ENCODE measurements at regions not wholly inside any gene's neighbourhood (a gene's known extent, or its start where the extent isn't known, plus 50 kb on each side); places are given as distances from the start of the nearest gene placed in this dataset.

- Histone ChIP-seq H3F3A (ENCODE audit: insufficient read depth) (no peaks in the 10 kb centered on the region), H3K4me2 (ENCODE audit: unreplicated experiment) (no peak overlapping the region), H3K27me3 (replicated peaks; ENCODE audit: insufficient read depth) (no peaks in the 10 kb centered on the region), H3K79me2 (ENCODE audit: insufficient read depth) (no peaks in the 10 kb centered on the region), H2AFZ (peak overlapping the region; percentile 75), H3K9me2 (ENCODE audit: insufficient read depth) (no peaks in the 10 kb centered on the region), H3K9me3 (ENCODE audit: low read depth) (no peaks in the 10 kb centered on the region), H3K4me1 (ENCODE audit: insufficient read depth) (0 out of 2 replicates have a peak, but pooled peaks cover 3% of the 10 kb centered on the region), H3K4me3 (no peak overlapping the region), H4K20me1 (ENCODE audit: insufficient read depth) (no peaks in the 10 kb centered on the region), H3K36me3 (ENCODE audit: low read depth) (no peaks in the 10 kb centered on the region), H3K27ac (no peak overlapping the region), H3K9ac (no peak overlapping the region)
- no peak for TF ChIP-seq EZH2phosphoT487 (IDR thresholded peaks at IDR 0.05; ENCODE audit: insufficient read depth, low read depth)
- no peak for TF ChIP-seq EZH2 (IDR thresholded peaks at IDR 0.05; ENCODE audit: insufficient read depth, poor library complexity, severe bottlenecking)
- DNase-seq, result no peak
- in situ Hi-C loops (cut with MboI), result no loop called here
- 20 to 23% methylated on average over 3 of the region's 3 CpGs for WGBS, 2 experiments (ENCODE audit: low coverage in 1 of 2, low lambda C conversion rate in 2 of 2, missing lambda C conversion rate in 2 of 2)
Measured at GRCh38 chr6:141259091-141259490, 873.6 kb upstream of the GJE1 start.

GRCh38 chr6:141258516-141258915 is 874.2 kb upstream of the GJE1 start:
- in situ Hi-C loops (cut with MboI), result no loop called here
- Histone ChIP-seq H3K4me2 (ENCODE audit: unreplicated experiment) (no peak overlapping the region), H3F3A (ENCODE audit: insufficient read depth) (no peaks in the 10 kb centered on the region), H3K27me3 (replicated peaks; ENCODE audit: insufficient read depth) (no peaks in the 10 kb centered on the region), H3K36me3 (ENCODE audit: low read depth) (no peaks in the 10 kb centered on the region), H3K9me3 (ENCODE audit: low read depth) (no peaks in the 10 kb centered on the region), H4K20me1 (ENCODE audit: insufficient read depth) (no peaks in the 10 kb centered on the region), H3K4me3 (no peak overlapping the region), H3K9ac (no peak overlapping the region), H2AFZ (peak overlapping the region; percentile 75; the same call in 1 of the 2 replicates), H3K4me1 (ENCODE audit: insufficient read depth) (0 out of 2 replicates have a peak, but pooled peaks cover 3% of the 10 kb centered on the region), H3K79me2 (ENCODE audit: insufficient read depth) (no peaks in the 10 kb centered on the region), H3K27ac (no peak overlapping the region), H3K9me2 (ENCODE audit: insufficient read depth) (no peaks in the 10 kb centered on the region)
- DNase-seq, result no peak
- 47 to 54% methylated on average over 5 of the region's 5 CpGs for WGBS, 2 experiments (ENCODE audit: low coverage in 1 of 2, low lambda C conversion rate in 2 of 2, missing lambda C conversion rate in 2 of 2)
- TF ChIP-seq EZH2 (IDR thresholded peaks at IDR 0.05; ENCODE audit: insufficient read depth, poor library complexity, severe bottlenecking) (no peak), EZH2phosphoT487 (IDR thresholded peaks at IDR 0.05; ENCODE audit: insufficient read depth, low read depth) (no peak)

DNA sequence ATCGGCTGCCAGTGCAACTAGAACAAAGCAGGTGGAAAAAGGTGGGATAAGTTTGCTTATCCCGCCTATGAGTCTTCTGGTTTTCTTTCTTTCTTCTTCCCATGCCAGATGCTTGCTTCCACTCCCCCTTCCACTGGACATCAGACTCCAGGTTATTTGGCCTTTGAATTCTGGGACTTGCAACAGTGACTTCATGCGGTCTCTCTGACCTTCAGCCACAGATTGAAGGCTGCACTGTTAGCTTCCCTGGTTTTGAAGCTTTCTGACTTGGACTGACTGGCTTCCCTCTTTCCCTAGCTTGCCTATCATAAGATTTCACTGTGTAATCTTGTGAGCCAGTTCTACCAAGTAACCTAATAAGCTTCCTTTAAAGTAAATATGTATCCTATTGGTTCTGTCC is 878.4 kb upstream of the GJE1 start:
- H2AFZ ChIP-seq, result no peak overlapping the region
- H3K4me2 ChIP-seq (ENCODE audit: unreplicated experiment), result no peak overlapping the region
- peaks cover 7% of the 10 kb centered on the region; the same call in 1 of the 2 replicates for H3K4me1 ChIP-seq (ENCODE audit: insufficient read depth)
- no peaks in the 10 kb centered on the region; the same call in 1 of the 2 replicates for H3K9me2 ChIP-seq (ENCODE audit: insufficient read depth)
- in situ Hi-C loops (cut with MboI), result no loop called here
- H3K27ac ChIP-seq, result no peak overlapping the region
- no peak overlapping the region for H3K9ac ChIP-seq
- no peaks in the 10 kb centered on the region for H3F3A ChIP-seq (ENCODE audit: insufficient read depth)
- H3K4me3 ChIP-seq, result no peak overlapping the region
- no peak for TF ChIP-seq EZH2 (IDR thresholded peaks at IDR 0.05; ENCODE audit: insufficient read depth, poor library complexity, severe bottlenecking)
- no peak for TF ChIP-seq EZH2phosphoT487 (IDR thresholded peaks at IDR 0.05; ENCODE audit: insufficient read depth, low read depth)
- H3K27me3 ChIP-seq (replicated peaks; ENCODE audit: insufficient read depth), result no peaks in the 10 kb centered on the region
- no peaks in the 10 kb centered on the region for H4K20me1 ChIP-seq (ENCODE audit: insufficient read depth)
- no peaks in the 10 kb centered on the region for H3K36me3 ChIP-seq (ENCODE audit: low read depth)
- 94 to 98% methylated on average over 3 of the region's 3 CpGs for WGBS, 2 experiments (ENCODE audit: low coverage in 1 of 2, low lambda C conversion rate in 2 of 2, missing lambda C conversion rate in 2 of 2)
- H3K79me2 ChIP-seq (ENCODE audit: insufficient read depth), result no peaks in the 10 kb centered on the region
- no peaks in the 10 kb centered on the region for H3K9me3 ChIP-seq (ENCODE audit: low read depth)
- no peak for DNase-seq

- DNase-seq, result peak; percentile 25
- Histone ChIP-seq H3K36me3 (ENCODE audit: low read depth) (no peaks in the 10 kb centered on the region), H3K9me2 (ENCODE audit: insufficient read depth) (no peaks in the 10 kb centered on the region; the same call in 1 of the 2 replicates), H3K4me3 (peak overlapping the region; percentile 69), H4K20me1 (ENCODE audit: insufficient read depth) (no peaks in the 10 kb centered on the region), H3K27ac (no peak overlapping the region; the same call in 1 of the 2 replicates), H3F3A (ENCODE audit: insufficient read depth) (no peaks in the 10 kb centered on the region), H3K4me1 (ENCODE audit: insufficient read depth) (peaks cover 7% of the 10 kb centered on the region; the same call in 1 of the 2 replicates), H3K9me3 (ENCODE audit: low read depth) (no peaks in the 10 kb centered on the region), H3K4me2 (ENCODE audit: unreplicated experiment) (peak overlapping the region; percentile 80), H3K9ac (peak overlapping the region; percentile 60), H3K27me3 (replicated peaks; ENCODE audit: insufficient read depth) (no peaks in the 10 kb centered on the region), H2AFZ (peak overlapping the region; percentile 95), H3K79me2 (ENCODE audit: insufficient read depth) (no peaks in the 10 kb centered on the region)
- in situ Hi-C loops (cut with MboI), result no loop called here
- TF ChIP-seq EZH2phosphoT487 (IDR thresholded peaks at IDR 0.05; ENCODE audit: insufficient read depth, low read depth), result no peak
- TF ChIP-seq EZH2 (IDR thresholded peaks at IDR 0.05; ENCODE audit: insufficient read depth, poor library complexity, severe bottlenecking), result no peak
- WGBS, 2 experiments (ENCODE audit: low coverage in 1 of 2, low lambda C conversion rate in 2 of 2, missing lambda C conversion rate in 2 of 2), result 19 to 20% methylated on average over 5 of the region's 5 CpGs
Measured at GRCh38 chr6:141252828-141253608, 879.7 kb upstream of the GJE1 start.

All from GM23248 (cell line).